ENCODE measurements at regions not wholly inside any gene's neighbourhood (a gene's known extent, or its start where the extent isn't known, plus 50 kb on each side); places are given as distances from the start of the nearest gene placed in this dataset.
"Not testable (repeated sequence)": the region's sequence is repeated elsewhere in the genome, so short reads cannot be mapped to it uniquely, and the experiment has no call there.

DNA sequence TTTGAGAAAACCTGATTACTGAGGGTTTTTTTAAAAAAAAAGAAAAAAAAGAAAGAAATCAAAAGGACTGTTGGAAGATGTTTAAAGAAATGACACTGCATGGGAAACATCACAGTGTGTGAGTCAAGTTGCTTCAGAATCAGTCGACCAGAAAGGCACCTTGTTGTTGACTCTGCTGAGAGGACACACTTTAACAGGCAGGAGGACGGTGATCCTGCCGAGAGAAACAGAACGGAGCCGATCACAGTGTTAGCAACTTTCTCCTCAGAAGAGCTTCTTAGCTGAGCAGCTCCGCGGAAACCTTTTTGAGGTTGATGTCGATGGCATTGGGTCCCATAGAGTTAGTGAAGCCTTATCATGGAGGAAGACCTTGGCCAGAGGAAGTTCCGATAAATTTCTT is 538.7 kb downstream of the RBFOX1 start:
- Histone ChIP-seq H3K27me3 (ENCODE audit: low read depth) (no peaks in the 10 kb centered on the region), H3K27ac (no peak overlapping the region), H3K36me3 (no peaks in the 10 kb centered on the region), H3K4me3 (no peak overlapping the region), H3K9me3 (no peaks in the 10 kb centered on the region), H3K4me1 (no peaks in the 10 kb centered on the region)
- DNase-seq, result no peak
- ATAC-seq, result no peak
- intact Hi-C loops (cut with DNase I), result no loop called here
- TF ChIP-seq, protein P1, sequence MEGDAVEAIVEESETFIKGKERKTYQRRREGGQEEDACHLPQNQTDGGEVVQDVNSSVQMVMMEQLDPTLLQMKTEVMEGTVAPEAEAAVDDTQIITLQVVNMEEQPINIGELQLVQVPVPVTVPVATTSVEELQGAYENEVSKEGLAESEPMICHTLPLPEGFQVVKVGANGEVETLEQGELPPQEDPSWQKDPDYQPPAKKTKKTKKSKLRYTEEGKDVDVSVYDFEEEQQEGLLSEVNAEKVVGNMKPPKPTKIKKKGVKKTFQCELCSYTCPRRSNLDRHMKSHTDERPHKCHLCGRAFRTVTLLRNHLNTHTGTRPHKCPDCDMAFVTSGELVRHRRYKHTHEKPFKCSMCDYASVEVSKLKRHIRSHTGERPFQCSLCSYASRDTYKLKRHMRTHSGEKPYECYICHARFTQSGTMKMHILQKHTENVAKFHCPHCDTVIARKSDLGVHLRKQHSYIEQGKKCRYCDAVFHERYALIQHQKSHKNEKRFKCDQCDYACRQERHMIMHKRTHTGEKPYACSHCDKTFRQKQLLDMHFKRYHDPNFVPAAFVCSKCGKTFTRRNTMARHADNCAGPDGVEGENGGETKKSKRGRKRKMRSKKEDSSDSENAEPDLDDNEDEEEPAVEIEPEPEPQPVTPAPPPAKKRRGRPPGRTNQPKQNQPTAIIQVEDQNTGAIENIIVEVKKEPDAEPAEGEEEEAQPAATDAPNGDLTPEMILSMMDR (IDR thresholded peaks at IDR 0.05), result no peak

DNA sequence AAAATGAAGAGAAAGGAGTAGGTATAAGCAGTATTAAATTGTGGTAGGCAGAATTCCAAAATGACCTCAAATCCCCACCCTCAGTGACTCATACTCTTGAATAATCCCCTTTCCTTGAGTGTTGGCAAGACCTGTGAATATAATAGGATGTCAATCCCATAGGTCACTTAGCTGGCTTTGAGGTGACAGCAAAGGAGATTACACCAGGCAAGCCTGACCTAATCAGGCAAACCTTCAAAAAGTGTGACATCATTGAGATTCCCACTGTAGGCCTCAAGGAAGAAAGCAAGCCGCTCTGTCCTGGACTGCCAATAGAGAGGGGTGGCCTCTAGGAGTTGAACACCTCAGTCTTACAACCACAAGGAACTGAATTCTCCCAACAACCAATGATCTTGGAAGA is 535.2 kb downstream of the RBFOX1 start:
- TF ChIP-seq, protein P1 (IDR thresholded peaks at IDR 0.05), result no peak
- Histone ChIP-seq H3K4me3 (no peak overlapping the region), H3K4me1 (no peaks in the 10 kb centered on the region), H3K27ac (no peak overlapping the region), H3K27me3 (ENCODE audit: low read depth) (no peaks in the 10 kb centered on the region), H3K9me3 (no peaks in the 10 kb centered on the region), H3K36me3 (no peaks in the 10 kb centered on the region)
- DNase-seq (no peak), ATAC-seq (no peak)
- intact Hi-C loops (cut with DNase I), result no loop called here

DNA sequence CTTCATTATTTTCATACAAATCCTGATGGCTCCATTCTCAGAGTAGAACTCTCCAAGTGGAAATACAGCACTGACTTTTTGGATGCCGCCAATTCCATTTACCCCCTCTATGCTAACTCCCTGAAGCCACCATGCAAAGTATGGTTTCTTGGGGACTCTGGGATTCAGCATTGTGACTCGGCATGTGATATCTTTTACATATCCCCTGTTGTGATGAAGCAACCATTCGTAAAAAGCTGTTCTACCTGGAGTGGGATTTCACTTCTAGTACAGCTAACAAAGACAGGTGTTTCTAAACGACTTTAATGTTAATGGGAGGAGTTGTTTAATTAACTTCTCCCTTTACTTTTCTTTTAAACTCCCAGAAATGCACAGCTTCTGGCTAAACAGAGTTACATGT is 533.5 kb downstream of the RBFOX1 start:
- H3K9me3 ChIP-seq, result no peaks in the 10 kb centered on the region
- H3K27me3 ChIP-seq (ENCODE audit: low read depth), result no peaks in the 10 kb centered on the region
- H3K4me1 ChIP-seq, result no peaks in the 10 kb centered on the region
- H3K4me3 ChIP-seq, result no peak overlapping the region
- intact Hi-C loops (cut with DNase I), result no loop called here
- ATAC-seq, result no peak
- no peaks in the 10 kb centered on the region for H3K36me3 ChIP-seq
- H3K27ac ChIP-seq, result no peak overlapping the region
- DNase-seq, result no peak
- TF ChIP-seq, protein P1 (IDR thresholded peaks at IDR 0.05), result no peak

DNA sequence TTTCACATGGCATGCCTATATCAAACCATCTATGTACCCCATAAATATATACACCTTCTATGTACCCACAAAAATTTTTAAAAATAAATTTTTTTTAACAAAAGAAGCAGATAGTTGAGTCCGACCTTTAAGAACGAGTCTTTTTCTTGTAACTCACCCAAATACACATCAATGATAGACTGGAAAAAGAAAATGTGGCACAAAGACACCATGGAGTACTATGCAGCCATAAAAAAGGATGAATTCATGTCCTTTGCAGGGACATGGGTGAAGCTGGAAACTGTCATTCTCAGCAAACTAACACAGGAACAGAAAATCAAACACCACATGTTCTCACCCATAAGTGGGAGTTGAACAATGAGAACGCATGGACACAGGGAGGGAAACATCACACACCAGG is 532.7 kb downstream of the RBFOX1 start:
- H3K9me3 ChIP-seq; H3K27me3 ChIP-seq (ENCODE audit: low read depth); H3K36me3 ChIP-seq; H3K27ac ChIP-seq; ATAC-seq; DNase-seq; H3K4me1 ChIP-seq; intact Hi-C loops (cut with DNase I); H3K4me3 ChIP-seq: not testable (repeated sequence)

DNA sequence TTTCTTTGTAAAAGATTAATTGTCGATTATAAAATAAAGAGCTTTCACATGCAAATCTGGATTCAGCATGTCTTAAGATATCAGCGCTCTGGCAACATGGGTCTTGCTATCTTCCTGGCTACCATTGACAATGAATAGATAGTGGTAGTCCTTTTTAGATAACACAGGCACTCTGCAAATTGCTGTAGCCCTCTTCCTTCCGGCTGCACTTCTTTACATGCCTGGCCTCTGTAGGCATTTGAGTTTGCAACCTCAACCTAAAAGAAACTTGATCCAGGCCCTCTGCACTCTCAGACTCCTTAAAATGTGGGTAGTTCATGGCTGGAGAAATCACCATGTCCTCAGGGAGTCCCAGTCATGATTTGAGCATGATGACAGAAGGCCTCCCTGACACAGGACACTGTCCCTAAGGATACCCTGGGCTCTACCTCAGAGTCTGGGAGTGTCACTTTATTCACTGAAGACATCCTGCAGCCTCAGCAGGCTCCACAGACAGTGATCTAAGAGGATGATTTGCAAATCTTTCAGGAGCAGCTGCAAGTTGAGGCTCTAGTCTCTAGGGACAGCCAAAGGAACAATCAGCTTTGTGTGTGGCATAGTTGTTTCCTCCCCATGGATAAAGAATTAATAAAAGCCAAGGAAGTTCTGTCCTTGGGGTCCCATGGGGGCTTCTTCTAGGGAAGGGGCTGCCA is 529.4 kb downstream of the RBFOX1 start:
- TF ChIP-seq, protein P1 (IDR thresholded peaks at IDR 0.05), result no peak
- ATAC-seq (no peak), DNase-seq (no peak)
- intact Hi-C loops (cut with DNase I), result no loop called here
- no peaks in the 10 kb centered on the region for H3K36me3 ChIP-seq
- H3K4me3 ChIP-seq, result no peak overlapping the region
- no peak overlapping the region for H3K27ac ChIP-seq
- no peaks in the 10 kb centered on the region for H3K9me3 ChIP-seq
- H3K27me3 ChIP-seq (ENCODE audit: low read depth), result no peaks in the 10 kb centered on the region
- no peaks in the 10 kb centered on the region for H3K4me1 ChIP-seq

DNA sequence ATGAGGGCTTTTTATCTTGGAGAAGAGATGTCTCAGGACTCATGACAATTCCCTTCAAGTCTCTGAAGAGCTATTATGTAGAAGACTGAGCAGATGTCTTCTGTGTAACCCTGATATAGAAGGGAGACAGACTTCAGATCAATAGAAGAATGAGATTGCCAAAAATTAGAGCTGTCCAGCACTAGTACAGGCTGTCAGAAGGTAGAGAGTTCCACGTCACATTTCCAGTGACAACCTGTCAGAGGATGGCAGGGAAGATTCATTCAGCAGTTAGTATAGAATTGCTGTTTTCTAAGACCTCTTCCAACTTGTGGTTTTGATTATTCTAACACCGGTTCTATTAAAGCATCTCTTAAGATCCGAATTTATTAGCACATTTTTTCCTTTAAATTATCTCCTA is 520.6 kb downstream of the RBFOX1 start:
- DNase-seq (no peak), ATAC-seq (no peak)
- TF ChIP-seq, protein P1 (IDR thresholded peaks at IDR 0.05), result no peak
- Histone ChIP-seq H3K4me3 (no peak overlapping the region), H3K36me3 (no peaks in the 10 kb centered on the region), H3K27me3 (ENCODE audit: low read depth) (no peaks in the 10 kb centered on the region), H3K27ac (no peak overlapping the region), H3K4me1 (no peaks in the 10 kb centered on the region), H3K9me3 (no peaks in the 10 kb centered on the region)
- intact Hi-C loops (cut with DNase I), result no loop called here
